Omental fat pad (tissue), 3 donors: ENCODE measurements at regions not wholly inside any gene's neighbourhood (a gene's known extent, or its start where the extent isn't known, plus 50 kb on each side); places are given as distances from the start of the nearest gene placed in this dataset.

Experiments used
- ATAC-seq: fragments of 150-250 bp; one replicate; pipeline ENCODE4 v1.9.1; 2016; ENCODE audit warnings: mild to moderate bottlenecking, moderate library complexity; ENCODE audit not compliant: low FRiP score
- DNase-seq: peaks from one replicate; pipeline ENCODE4 v3.0.0-alpha.2; 2019; ENCODE audit warnings: low spot score
- CTCF ChIP-seq, 3 donors: fragments of 450-650 bp; IDR thresholded peaks; one replicate each; pipeline ENCODE4 v1.5.1; 2016 to 2017; ENCODE audit warnings: antibody characterized with exemption in 3 of 3, mild to moderate bottlenecking in 3 of 3, moderate library complexity in 2 of 3

- no peak for TF ChIP-seq CTCF (IDR thresholded peaks at IDR 0.05)
- ATAC-seq, result no peak
- no peak for DNase-seq
Measured at GRCh38 chr1:94621802-94622201, 80.2 kb upstream of the F3 start.

- DNase-seq (no peak), ATAC-seq (peak; percentile 34)
- no peak for TF ChIP-seq CTCF (IDR thresholded peaks at IDR 0.05)
Measured at GRCh38 chr1:94621395-94621794, 79.8 kb upstream of the F3 start.

- DNase-seq, result no peak
- no peak for TF ChIP-seq CTCF (IDR thresholded peaks at IDR 0.05)
- no peak for ATAC-seq
Measured at GRCh38 chr1:94620345-94621031, 78.9 kb upstream of the F3 start.

- DNase-seq, result no peak
- TF ChIP-seq CTCF (IDR thresholded peaks at IDR 0.05), result no peak
- ATAC-seq, result no peak
Measured at GRCh38 chr1:94619731-94620130, 78.2 kb upstream of the F3 start.

GRCh38 chr1:94617957-94618739 is 76.6 kb upstream of the F3 start:
- ATAC-seq (no peak), DNase-seq (no peak)
- no peak for TF ChIP-seq CTCF (IDR thresholded peaks at IDR 0.05)

- no peak for DNase-seq
- TF ChIP-seq CTCF (IDR thresholded peaks at IDR 0.05), result no peak
- no peak for ATAC-seq
Measured at GRCh38 chr1:94617134-94617805, 75.7 kb upstream of the F3 start.
